K562 (cell line): ENCODE measurements at regions not wholly inside any gene's neighbourhood (a gene's known extent, or its start where the extent isn't known, plus 50 kb on each side); places are given as distances from the start of the nearest gene placed in this dataset.

Experiments
- ATF3 ChIP-seq, 2 experiments: fragments of 450-650 bp in 1 of 2; sonication (generic) in 1 of 2; formaldehyde crosslinking in 1 of 2; IDR thresholded peaks in 1 of 2; conservative IDR thresholded peaks in 1 of 2; 2 replicates each; pipeline versions ENCODE4 v1.6.1 to v1.8.1; 2016 to 2023; ENCODE audit warnings: mild to moderate bottlenecking in 2 of 2, moderate library complexity in 2 of 2, inconsistent platforms in 1 of 2, missing genetic modification reagents in 1 of 2
- GMEB1 ChIP-seq: fragments of 250-450 bp; sonication (Bioruptor Pico); IDR thresholded peaks from 2 replicates; pipeline ENCODE4 v1.4.0; 2020; ENCODE audit warnings: mild to moderate bottlenecking
- MTA3 ChIP-seq: fragments of 450-650 bp; formaldehyde crosslinking; IDR thresholded peaks from 2 replicates; pipeline ENCODE4 v1.6.1; 2017; ENCODE audit warnings: mild to moderate bottlenecking, borderline replicate concordance
- NEUROD1 ChIP-seq: fragments of 150-350 bp; IDR thresholded peaks from 2 replicates; pipeline ENCODE4 v1.6.1; 2014; ENCODE audit warnings: borderline replicate concordance, low read length, low read depth; ENCODE audit not compliant: partially characterized antibody
- PHTF2 ChIP-seq: fragments of 250-450 bp; sonication (Bioruptor Pico); IDR thresholded peaks from 2 replicates; pipeline ENCODE4 v1.5.0; 2021; ENCODE audit warnings: mild to moderate bottlenecking
- SOX6 ChIP-seq: fragments of 450-650 bp; IDR thresholded peaks from 2 replicates; pipeline ENCODE4 v1.6.1; 2014; ENCODE audit warnings: mild to moderate bottlenecking
- SP2 ChIP-seq: IDR thresholded peaks from 2 replicates; pipeline ENCODE4 v1.6.1; 2011; ENCODE audit warnings: mild to moderate bottlenecking, low read depth, low read length, moderate library complexity; ENCODE audit not compliant: poor library complexity, severe bottlenecking; ENCODE audit errors: extremely low read depth
- ZKSCAN1 ChIP-seq: fragments of 150-350 bp; IDR thresholded peaks from 2 replicates; pipeline ENCODE4 v1.6.1; 2016; ENCODE audit warnings: low read depth, low read length
- ZNF143 ChIP-seq: sonication (generic); formaldehyde crosslinking; IDR thresholded peaks from 2 replicates; pipeline ENCODE4 v1.9.0; 2022; ENCODE audit warnings: mild to moderate bottlenecking, missing genetic modification reagents
- ZNF324 ChIP-seq: fragments of 250-450 bp; sonication (Bioruptor Pico); IDR thresholded peaks from 2 replicates; pipeline ENCODE4 v1.4.0; 2020; ENCODE audit warnings: mild to moderate bottlenecking
- ZNF518B ChIP-seq: fragments of 250-450 bp; sonication (Bioruptor Pico); IDR thresholded peaks from 2 replicates; pipeline ENCODE4 v1.5.0; 2021; ENCODE audit warnings: mild to moderate bottlenecking, moderate library complexity
- ZSCAN32 ChIP-seq: fragments of 450-650 bp; formaldehyde crosslinking; IDR thresholded peaks from 2 replicates; pipeline ENCODE4 v1.4.0; 2020; ENCODE audit warnings: mild to moderate bottlenecking, moderate library complexity

- no peak for TF ChIP-seq SP2
- no peak for TF ChIP-seq SOX6
- TF ChIP-seq ATF3 (IDR thresholded peaks at IDR 0.05) = no peak
- no peak for TF ChIP-seq ATF3 (CRISPR knock-in tag; conservative IDR thresholded peaks at IDR 0.05)
- no peak for TF ChIP-seq PHTF2 (CRISPR knock-in tag)
- no peak for TF ChIP-seq ZNF324 (CRISPR knock-in tag)
- TF ChIP-seq ZNF518B (CRISPR knock-in tag) = no peak
- no peak for TF ChIP-seq MTA3
- no peak for TF ChIP-seq ZSCAN32
- no peak for TF ChIP-seq NEUROD1
- no peak for TF ChIP-seq ZNF143 (CRISPR knock-in tag)
- no peak for TF ChIP-seq ZKSCAN1
- TF ChIP-seq GMEB1 (CRISPR knock-in tag) = no peak
- TF ChIP-seq, all 486 proteins: peak for 0
These were observed 156.2 kb downstream of the SPP2 start (continued) for GRCh38 chr2:234206738-234207137.
